GM06990 (cell line): ENCODE measurements at regions not wholly inside any gene's neighbourhood (a gene's known extent, or its start where the extent isn't known, plus 50 kb on each side); places are given as distances from the start of the nearest gene placed in this dataset.

Experiments
- DNase-seq: peaks from one replicate; pipeline ENCODE4 v3.0.0-alpha.2; 2011; ENCODE audit not compliant: insufficient read length; ENCODE audit errors: extremely low read depth
- H3K27me3 ChIP-seq: replicated peaks from 2 replicates; pipeline ENCODE4 v1.6.0; 2011; ENCODE audit warnings: low read length; ENCODE audit not compliant: control insufficient read depth, insufficient read depth
- H3K36me3 ChIP-seq: 2 replicates; pipeline ENCODE4 v1.5.1; 2011; ENCODE audit warnings: low read length; ENCODE audit not compliant: control insufficient read depth, insufficient read depth
- H3K4me3 ChIP-seq: replicated peaks from 2 replicates; pipeline ENCODE4 v1.5.1; 2011; ENCODE audit warnings: low read depth, mild to moderate bottlenecking, control low read depth, low read length
- CTCF ChIP-seq: IDR thresholded peaks from 2 replicates; pipeline ENCODE4 v1.5.1; 2011; ENCODE audit warnings: low read length, control low read depth, mild to moderate bottlenecking, inconsistent platforms; ENCODE audit not compliant: insufficient read depth, poor library complexity, severe bottlenecking

DNA sequence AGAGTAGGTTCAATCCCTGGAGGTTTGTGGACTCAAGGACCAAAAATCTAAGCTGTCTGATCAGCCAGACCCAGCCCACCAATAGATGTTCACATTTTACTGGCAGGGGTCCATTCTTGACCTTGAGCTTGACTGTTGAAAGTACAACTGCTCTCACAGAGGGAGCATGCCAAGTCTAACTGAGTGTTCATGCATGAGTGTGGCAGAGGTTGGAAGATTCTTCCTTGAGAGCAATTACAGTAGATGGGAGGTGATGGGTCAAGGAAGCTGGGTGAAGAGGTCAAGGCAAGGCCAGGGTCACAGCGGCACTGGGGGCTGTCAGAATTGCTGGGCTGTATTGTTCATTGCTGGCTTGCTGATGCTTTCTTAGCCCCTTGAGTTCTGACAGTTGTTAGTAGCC, 202.8 kb upstream of the SVIL start:
- Histone ChIP-seq H3K4me3 (no peak overlapping the region), H3K27me3 (no peaks in the 10 kb centered on the region; the same call in 1 of the 2 replicates), H3K36me3 (no peaks in the 10 kb centered on the region)
- no peak for TF ChIP-seq CTCF
- no peak for DNase-seq

DNA sequence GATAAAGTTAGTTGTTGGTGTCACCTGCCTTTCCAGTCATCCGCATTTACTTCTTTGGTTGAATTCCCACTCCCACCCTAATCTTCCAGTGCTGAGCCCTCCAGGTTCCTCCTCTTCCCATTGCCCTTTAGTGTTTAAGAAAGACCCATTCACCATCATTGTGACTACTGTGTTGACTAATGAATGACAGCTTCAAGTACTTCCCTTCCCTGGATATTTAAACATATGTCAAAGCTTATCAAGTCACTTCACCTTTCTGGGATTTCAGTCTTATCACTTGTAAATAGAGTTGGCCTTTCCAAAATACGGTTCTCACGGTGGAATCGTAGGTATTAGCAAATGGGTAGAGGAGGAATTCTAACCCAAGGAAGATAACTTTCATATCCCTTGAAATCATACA, 201.6 kb upstream of the SVIL start:
- no peak for TF ChIP-seq CTCF
- no peaks in the 10 kb centered on the region for H3K36me3 ChIP-seq

GRCh38 chr10:29835055-29835454, 200.3 kb upstream of the SVIL start:
- no peak for DNase-seq
- TF ChIP-seq CTCF, result no peak
- Histone ChIP-seq H3K36me3 (no peaks in the 10 kb centered on the region), H3K27me3 (no peaks in the 10 kb centered on the region; the same call in 1 of the 2 replicates), H3K4me3 (no peak overlapping the region)

More for the DNA sequence above, 201.6 kb upstream of the SVIL start:
- Histone ChIP-seq H3K4me3 (no peak overlapping the region), H3K27me3 (no peaks in the 10 kb centered on the region; the same call in 1 of the 2 replicates)
- DNase-seq, result no peak

- Histone ChIP-seq H3K36me3 (no peaks in the 10 kb centered on the region), H3K4me3 (no peak overlapping the region), H3K27me3 (no peaks in the 10 kb centered on the region)
- no peak for TF ChIP-seq CTCF
- no peak for DNase-seq
Measured at GRCh38 chr10:29830531-29831512, 196.1 kb upstream of the SVIL start.

DNA sequence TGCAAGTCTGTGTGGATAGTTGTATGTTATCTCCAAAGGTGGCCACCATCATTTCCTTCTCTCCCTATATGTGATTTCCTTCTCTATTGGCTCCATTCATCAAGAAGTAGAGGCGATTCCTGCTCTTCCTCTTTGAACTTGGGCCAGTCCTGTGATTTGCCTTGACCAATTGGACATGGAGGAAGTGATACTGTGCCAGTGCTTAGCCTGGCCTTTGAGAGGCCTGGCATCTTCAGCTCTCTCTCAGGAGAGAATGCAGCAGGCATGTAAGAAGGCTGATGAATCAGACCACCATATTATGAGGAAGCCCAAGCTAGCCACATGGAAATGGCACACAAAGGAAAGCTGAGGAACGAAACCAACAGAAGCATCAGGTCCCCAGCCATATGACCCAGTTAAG, 195.0 kb upstream of the SVIL start:
- no peak for TF ChIP-seq CTCF
- DNase-seq, result no peak
- Histone ChIP-seq H3K27me3 (no peaks in the 10 kb centered on the region), H3K36me3 (no peaks in the 10 kb centered on the region), H3K4me3 (no peak overlapping the region)
